ENCODE measurements at regions not wholly inside any gene's neighbourhood (a gene's known extent, or its start where the extent isn't known, plus 50 kb on each side); places are given as distances from the start of the nearest gene placed in this dataset.

GRCh38 chr20:9018346-9018745 is 50.5 kb upstream of the PLCB4 start:
- Histone ChIP-seq H3K27me3 (ENCODE audit: control insufficient read depth, insufficient read depth, low read length, poor library complexity, severe bottlenecking) (no peaks in the 10 kb centered on the region), H3K27ac (ENCODE audit: low read depth, low read length) (no peak overlapping the region), H3K36me3 (ENCODE audit: control insufficient read depth, insufficient read depth, low read length) (no peaks in the 10 kb centered on the region), H3K9me3 (ENCODE audit: control insufficient read depth, low read length) (no peaks in the 10 kb centered on the region), H3K9ac (ENCODE audit: extremely low read depth, low read length, poor library complexity, severe bottlenecking) (no peak overlapping the region), H3K4me3 (ENCODE audit: low read length) (no peak overlapping the region), H3K4me1 (ENCODE audit: control insufficient read depth, insufficient read depth, low read length) (no peaks in the 10 kb centered on the region)
- 88 to 96% methylated on average over 1 of the region's 1 CpG for WGBS, 2 experiments (ENCODE audit: insufficient coverage in 1 of 2, insufficient read length in 1 of 2)
- no peaks in the 10 kb centered on the region for H3K9me3 Mint-ChIP-seq
- H3K27me3 Mint-ChIP-seq (ENCODE audit: insufficient read depth): no peaks in the 10 kb centered on the region
- no peaks in the 10 kb centered on the region for H3K36me3 Mint-ChIP-seq (ENCODE audit: low read depth)
- H3K4me1 Mint-ChIP-seq: peaks cover 17% of the 10 kb centered on the region
- DNase-seq: no peak
- no peak overlapping the region for H3K27ac Mint-ChIP-seq
- TF ChIP-seq CTCF (conservative IDR thresholded peaks at IDR 0.05): no peak
- no peak overlapping the region for H3K4me3 Mint-ChIP-seq
